ENCODE measurements at regions not wholly inside any gene's neighbourhood (a gene's known extent, or its start where the extent isn't known, plus 50 kb on each side); places are given as distances from the start of the nearest gene placed in this dataset.
A peak's percentile ranks its signal among the peaks of the same experiment; 100 is the strongest.

GRCh38 chr17:77365584-77366186, 224.9 kb downstream of the SEC14L1 start:
- DNase-seq, result peak; percentile 59

GRCh38 chr17:77366206-77366557, 225.4 kb downstream of the SEC14L1 start:
- DNase-seq, result no peak

GRCh38 chr17:77366558-77367245, 225.9 kb downstream of the SEC14L1 start:
- DNase-seq, result no peak

- DNase-seq, result no peak
Observed at GRCh38 chr17:77369544-77369971, 228.8 kb downstream of the SEC14L1 start.

- no peak for DNase-seq
Observed at GRCh38 chr17:77370586-77370985, 229.8 kb downstream of the SEC14L1 start.

GRCh38 chr17:77371117-77371887, 230.5 kb downstream of the SEC14L1 start:
- no peak for DNase-seq

GRCh38 chr17:77371888-77372443, 231.2 kb downstream of the SEC14L1 start:
- DNase-seq, result no peak

GRCh38 chr17:77372444-77373298, 231.9 kb downstream of the SEC14L1 start:
- no peak for DNase-seq

GRCh38 chr17:77373299-77374169, 232.8 kb downstream of the SEC14L1 start:
- no peak for DNase-seq

GRCh38 chr17:77374170-77374936, 233.6 kb downstream of the SEC14L1 start:
- peak; percentile 29 for DNase-seq

- no peak for DNase-seq
Observed at GRCh38 chr17:77375108-77375916, 234.5 kb downstream of the SEC14L1 start.

- no peak for DNase-seq
Observed at GRCh38 chr17:77375917-77376651, 235.3 kb downstream of the SEC14L1 start.

GRCh38 chr17:77376795-77377709, 236.3 kb downstream of the SEC14L1 start:
- DNase-seq, result no peak

GRCh38 chr17:77377710-77378235, 237.0 kb downstream of the SEC14L1 start:
- DNase-seq, result no peak

- no peak for DNase-seq
Observed at GRCh38 chr17:77378318-77379064, 237.7 kb downstream of the SEC14L1 start.

GRCh38 chr17:77379065-77379428, 238.3 kb downstream of the SEC14L1 start:
- no peak for DNase-seq

GRCh38 chr17:77379832-77380231, 239.1 kb downstream of the SEC14L1 start:
- DNase-seq, result no peak

Data from occipital lobe (tissue), 1 donor.